H54 (cell line): ENCODE measurements at regions not wholly inside any gene's neighbourhood (a gene's known extent, or its start where the extent isn't known, plus 50 kb on each side); places are given as distances from the start of the nearest gene placed in this dataset.

Source experiments
- DNase-seq: peaks from one replicate; pipeline ENCODE4 v3.0.0; 2011; ENCODE audit warnings: low spot score, mixed read lengths; ENCODE audit not compliant: insufficient read length
- FAIRE-seq: peaks from 3 replicates; lab custom pipeline; 2011; peaks lifted over from hg19 to GRCh38; lab: Jason Lieb, UNC
- POLR2A ChIP-seq: IDR thresholded peaks from 2 replicates; pipeline ENCODE4 v1.6.1; 2011; ENCODE audit warnings: low read depth, mild to moderate bottlenecking, low read length

DNA sequence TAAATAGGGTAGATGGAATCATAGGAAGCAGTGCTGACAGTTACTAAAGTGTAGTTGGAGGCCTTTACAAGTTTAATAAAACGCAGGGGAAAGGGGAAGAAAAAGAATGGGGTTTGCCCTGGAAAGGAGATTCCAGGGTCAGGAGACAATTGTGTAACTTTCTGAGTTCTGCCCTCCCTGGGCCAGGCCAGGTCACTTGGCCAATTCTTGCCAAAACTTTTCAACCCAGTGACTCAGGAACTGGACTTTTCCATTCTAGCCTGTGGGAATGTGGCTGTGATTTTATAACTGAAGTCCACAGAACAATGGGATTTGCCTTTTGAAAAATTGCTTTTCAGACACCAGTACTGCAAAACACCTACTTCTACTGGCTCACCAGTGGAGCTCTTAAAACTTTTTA, 289.8 kb upstream of the ANKRD55 start:
- DNase-seq = no peak
- TF ChIP-seq POLR2A = no peak
- FAIRE-seq = no peak

DNA sequence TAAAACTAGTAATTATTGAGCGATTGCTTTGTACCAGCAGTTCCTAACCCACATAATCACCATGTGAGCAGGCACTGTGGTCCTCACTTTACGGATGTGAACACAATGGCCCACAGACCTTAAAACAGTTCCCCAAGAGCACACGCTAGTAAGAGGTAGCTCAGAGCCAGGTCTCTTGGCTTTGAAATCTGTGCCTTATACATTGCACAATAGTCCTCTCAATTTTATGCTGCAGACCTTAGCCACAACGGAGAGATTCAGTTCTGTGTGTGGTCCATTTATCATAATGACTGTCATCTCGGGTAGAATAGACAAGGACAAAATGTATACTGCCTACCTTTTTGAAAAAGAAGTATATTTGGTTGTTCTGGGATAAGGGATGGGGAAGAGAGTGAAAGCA, 289.0 kb upstream of the ANKRD55 start:
- FAIRE-seq (no peak), DNase-seq (no peak)
- no peak for TF ChIP-seq POLR2A

DNA sequence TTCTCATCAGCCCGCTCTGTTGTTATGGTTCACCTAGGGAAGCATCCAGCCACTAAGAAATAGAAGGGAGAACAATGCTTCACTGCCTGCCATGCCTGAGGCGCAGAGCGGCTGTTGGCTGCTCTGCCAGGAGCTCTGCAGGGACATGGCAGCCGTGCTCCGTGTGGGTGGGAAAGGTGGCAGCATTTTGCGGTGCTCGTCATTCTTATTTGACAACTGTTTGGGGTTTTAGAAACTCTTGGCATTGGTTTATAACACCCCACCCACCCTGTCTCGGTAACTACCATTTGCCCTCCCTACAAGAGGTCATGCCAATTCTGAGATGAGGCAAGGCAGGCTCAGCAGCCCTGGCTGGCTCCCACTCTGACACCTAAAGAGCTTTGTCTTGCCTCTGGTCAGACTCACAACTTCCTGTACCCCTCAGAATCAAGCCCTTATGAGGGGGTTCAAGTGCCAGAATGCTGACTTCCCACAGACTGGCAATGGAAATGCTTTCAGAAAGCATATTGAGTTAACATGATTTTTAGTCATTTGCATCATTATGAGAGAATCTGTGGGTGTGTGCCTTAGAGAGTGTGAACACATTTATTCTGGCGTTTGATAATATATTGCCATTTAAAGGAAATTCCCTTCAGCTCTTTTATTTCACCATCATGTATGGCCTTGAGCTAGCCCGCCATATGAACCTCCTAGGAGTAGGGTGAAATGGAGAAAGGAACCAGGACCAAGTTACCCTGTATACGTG, 288.0 kb upstream of the ANKRD55 start:
- FAIRE-seq (no peak), DNase-seq (no peak)
- TF ChIP-seq POLR2A = no peak

DNA sequence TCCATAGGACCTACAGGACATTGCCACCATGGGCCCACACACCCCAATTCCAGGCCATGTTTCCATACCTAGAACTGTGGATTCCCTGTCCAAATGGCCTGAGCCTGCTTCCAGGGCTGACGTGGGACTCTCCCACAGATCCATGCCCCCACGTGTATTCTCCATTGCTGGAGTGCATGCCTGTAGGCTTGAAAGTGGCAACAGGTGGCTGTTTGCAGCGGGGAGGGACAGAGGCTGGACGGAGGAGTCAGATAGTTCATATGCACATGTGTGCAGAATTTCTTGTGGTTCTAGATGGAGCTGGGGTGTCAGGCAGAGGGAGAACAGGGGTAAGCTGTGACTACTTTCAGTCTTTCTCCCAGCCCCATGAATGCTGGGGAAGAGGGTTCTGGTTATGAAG, 285.7 kb upstream of the ANKRD55 start:
- DNase-seq (no peak), FAIRE-seq (no peak)
- TF ChIP-seq POLR2A = no peak

DNA sequence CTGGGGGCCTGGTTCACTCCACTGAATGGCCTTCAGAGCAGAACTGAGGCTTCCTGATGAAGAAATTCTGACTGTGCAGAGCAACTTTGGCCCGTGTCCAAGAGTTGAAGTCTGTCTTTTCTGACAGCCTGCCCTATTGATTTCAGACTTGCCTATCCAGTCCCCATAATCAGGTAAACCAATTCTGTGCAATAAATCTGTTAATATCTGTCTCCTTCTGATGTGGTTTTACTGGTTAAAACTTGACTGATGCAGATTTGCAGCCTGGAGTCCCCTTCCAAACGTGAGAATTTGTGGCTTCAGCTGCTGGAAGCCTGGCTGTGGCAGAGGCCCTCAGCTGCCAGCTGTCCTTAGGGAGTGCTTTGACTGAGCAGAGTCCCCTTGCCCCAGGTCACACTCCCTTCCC, 283.9 kb upstream of the ANKRD55 start:
- DNase-seq (no peak), FAIRE-seq (no peak)
- no peak for TF ChIP-seq POLR2A

DNA sequence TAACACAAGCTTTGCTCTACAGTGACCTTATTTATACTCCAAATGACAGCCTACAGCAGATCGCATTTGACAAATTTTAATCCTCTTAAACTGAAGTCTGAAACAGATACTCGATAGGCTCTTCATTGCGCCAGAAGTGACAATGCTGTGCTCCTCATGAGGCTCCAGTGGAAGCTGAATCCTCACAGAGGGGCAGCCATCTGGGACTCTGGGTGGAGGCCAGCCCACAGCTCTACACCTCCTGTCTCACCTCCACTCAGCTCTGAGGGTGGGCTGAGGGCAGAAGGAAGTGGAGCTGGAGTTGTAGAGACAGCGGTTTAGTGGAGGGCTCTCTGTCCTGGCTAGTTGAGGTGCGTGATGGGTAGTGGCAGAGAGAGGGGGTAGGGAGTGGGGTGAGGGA, 283.3 kb upstream of the ANKRD55 start:
- no peak for DNase-seq
- no peak for FAIRE-seq
- TF ChIP-seq POLR2A = no peak

DNA sequence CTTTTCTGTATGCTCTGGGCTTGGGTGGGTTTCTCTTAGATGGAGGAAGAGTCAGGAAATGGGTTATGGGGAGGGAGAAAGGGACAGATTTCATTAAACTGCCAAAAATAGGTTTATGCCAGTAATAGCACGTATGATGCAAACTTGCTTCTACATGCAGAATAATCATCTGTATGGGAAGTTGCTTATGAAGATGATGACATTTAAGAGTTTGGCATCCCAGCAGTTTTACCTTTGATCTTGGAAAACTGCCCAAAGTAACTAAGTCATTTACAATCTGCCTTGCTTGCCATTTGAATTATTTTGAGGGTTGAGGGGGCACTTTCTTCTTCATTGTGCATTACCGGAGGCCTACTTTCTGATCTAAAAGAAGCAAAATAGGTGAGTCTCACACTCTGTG, 282.9 kb upstream of the ANKRD55 start:
- FAIRE-seq (no peak), DNase-seq (no peak)
- TF ChIP-seq POLR2A = no peak

DNA sequence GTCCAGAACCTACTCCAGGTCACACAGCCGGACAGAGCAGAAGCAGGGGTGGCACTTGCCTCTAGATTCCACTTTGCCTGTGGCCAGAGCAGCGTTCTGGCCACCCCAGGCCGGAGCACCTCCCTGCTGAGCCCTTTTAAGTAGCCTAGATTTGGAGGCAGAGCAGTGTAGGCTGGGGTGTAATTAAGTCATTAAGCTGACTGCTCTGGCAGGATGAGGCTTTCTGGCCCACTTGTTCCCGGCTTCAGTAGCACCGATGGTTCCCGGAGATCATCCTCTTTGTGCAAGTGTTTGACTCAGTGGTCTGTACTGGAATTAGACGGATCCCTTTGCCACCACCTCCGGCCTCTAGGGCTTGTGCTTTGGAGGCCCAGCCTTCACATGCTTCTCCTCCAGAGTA, 281.9 kb upstream of the ANKRD55 start:
- FAIRE-seq (no peak), DNase-seq (no peak)
- no peak for TF ChIP-seq POLR2A

DNA sequence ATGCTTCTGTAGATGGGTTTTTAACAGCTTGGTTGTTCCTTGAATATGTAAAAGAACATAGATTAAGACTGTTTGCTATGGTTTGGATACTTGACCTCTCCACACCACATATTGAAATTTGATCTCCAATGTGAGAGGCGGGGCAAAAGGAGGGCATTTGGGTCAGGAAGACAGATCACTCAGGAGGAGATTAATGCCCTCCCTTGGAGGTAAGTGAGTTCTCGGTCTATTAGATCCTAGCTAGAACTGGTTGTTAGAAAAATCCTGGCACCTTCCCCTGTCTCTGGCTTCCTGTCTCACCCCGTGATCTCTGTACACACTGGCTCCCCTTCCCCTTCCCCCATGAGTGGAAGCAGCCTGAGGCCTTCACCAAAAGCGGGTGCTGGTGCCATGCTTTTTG, 281.1 kb upstream of the ANKRD55 start:
- no peak for DNase-seq
- FAIRE-seq = no peak

DNA sequence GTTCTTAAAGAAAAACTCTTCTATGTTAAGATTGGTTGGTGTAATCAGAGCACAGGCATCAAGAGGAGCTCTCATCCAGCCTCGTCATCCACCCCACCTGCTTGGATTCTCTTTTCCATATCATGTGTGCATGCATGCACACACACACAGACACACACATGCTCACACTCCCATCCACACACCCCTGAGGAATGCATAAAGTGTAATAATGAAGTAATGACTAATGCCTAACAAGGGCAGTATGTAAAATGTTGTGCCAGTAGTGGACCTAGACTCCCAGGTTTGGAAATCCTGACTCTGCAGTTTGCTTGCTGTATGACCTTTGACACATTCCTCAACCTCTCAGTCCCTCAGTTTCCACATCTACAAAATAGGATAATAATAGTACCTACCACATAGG, 280.0 kb upstream of the ANKRD55 start:
- TF ChIP-seq POLR2A = no peak
- no peak for DNase-seq
- FAIRE-seq = no peak

More for the DNA sequence above, 281.1 kb upstream of the ANKRD55 start:
- no peak for TF ChIP-seq POLR2A

DNA sequence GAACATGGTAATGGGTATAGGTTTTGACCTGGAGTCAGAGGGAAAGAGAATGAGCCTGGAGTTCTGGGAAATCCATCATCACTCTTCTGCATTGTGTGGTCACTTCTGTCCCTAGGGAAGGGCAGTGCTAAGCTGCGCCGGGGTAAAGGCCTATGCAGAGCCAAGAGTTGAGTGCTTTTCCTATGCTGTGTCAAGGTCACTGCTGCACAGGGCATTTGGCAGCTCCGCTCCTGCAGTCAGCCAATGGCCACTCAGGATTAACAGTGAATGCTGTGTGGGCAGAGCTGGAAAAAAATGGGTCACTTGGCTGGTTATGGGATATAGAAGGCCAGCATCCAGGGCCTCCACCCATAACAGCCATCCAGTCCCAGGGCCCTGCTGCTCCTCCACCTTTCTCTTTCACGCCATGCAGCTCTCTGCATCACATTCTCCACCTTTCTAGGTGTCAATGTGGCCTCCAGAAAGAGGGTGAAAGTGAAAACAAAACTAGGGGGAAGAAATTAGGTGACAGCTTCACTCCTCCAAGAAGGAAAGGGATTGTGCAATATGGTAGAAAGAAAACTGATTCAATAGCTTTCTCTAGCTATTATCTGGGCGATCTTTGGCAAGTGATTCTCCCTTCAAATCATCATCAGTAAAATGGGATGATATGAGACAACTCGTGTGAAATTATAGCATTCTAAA, 279.3 kb upstream of the ANKRD55 start:
- TF ChIP-seq POLR2A = no peak
- FAIRE-seq (no peak), DNase-seq (no peak)

DNA sequence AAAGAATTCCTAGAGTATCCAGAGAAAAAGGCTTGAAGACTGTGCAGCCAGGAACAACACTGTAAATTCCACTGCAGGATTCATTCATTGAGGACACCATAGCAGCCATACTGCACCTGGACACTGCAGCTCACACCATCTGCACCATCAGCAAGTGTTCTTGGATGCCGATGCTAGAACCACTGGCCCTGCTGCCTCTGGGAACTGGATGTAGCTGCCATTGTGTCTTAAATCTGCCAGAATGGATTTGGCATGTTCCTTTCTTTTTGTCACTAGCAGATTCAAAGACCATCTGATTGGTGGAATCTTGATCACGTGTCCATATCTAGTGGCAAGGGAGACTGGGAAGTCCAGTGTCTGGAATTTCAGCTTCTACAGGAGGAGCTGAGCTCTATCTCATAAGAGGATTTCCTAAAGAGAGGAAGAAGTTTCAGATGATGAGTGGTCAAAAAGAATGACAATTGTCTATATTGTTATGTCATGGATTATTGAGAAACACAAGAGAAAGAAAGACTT, 278.3 kb upstream of the ANKRD55 start:
- DNase-seq (no peak), FAIRE-seq (no peak)
- TF ChIP-seq POLR2A = no peak

DNA sequence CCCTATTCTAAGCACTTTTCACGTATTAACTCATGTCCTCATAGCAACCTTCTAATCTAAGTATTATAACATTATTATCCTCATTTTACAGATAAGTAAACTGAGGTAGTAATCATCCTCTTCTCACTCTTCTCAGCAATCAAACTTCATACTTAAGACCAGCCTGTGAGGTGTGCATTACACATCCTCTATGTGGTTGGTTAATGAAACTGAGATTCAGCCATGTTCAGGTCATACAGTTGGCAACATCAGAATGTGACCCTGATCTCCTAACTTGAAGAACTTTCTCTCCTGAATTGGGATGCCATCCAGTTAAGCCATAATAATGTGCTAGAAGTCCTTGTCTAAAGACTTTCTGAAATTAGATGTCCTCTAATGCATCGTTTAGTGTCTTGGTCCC, 275.1 kb upstream of the ANKRD55 start:
- no peak for DNase-seq
- no peak for TF ChIP-seq POLR2A
- no peak for FAIRE-seq

DNA sequence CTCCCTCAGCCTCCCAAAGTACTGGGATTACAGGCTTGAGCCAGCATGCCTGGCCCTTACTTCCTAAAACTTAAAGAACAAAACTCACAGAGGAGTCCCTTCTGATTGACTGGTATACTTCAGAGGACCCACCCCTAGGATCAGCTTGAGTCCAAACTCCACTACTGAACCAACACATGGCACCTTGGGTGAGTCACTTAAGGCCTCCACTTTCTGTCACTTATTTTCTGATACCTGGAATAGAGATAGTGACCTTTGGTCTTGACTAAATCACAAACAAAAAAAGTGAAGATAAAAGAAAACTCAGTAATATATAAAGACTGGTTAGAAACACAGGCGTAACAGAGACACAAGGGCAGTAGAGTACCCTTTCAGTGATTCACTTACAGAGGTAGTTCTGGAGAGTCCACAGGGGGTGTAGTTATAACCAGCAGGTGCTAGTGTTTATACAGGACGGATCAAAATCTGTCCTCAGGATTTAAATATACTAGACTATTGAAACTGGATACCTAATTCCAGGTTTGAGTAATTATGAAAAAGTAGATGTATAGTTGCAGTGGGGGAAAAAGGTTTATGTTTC, 274.3 kb upstream of the ANKRD55 start:
- no peak for TF ChIP-seq POLR2A
- DNase-seq (no peak), FAIRE-seq (no peak)
